HUDEP-2 (cell line): ENCODE measurements at regions not wholly inside any gene's neighbourhood (a gene's known extent, or its start where the extent isn't known, plus 50 kb on each side); places are given as distances from the start of the nearest gene placed in this dataset.
"Not testable (repeated sequence)": the region's sequence is repeated elsewhere in the genome, so short reads cannot be mapped to it uniquely, and the experiment has no call there.

Source experiments
- DNase-seq, 76 experiments: peaks; one replicate each; lab custom pipeline; 2025; ENCODE audit not compliant: unreplicated experiment in 76 of 76; lab: John Stamatoyannopoulos, UW

DNA sequence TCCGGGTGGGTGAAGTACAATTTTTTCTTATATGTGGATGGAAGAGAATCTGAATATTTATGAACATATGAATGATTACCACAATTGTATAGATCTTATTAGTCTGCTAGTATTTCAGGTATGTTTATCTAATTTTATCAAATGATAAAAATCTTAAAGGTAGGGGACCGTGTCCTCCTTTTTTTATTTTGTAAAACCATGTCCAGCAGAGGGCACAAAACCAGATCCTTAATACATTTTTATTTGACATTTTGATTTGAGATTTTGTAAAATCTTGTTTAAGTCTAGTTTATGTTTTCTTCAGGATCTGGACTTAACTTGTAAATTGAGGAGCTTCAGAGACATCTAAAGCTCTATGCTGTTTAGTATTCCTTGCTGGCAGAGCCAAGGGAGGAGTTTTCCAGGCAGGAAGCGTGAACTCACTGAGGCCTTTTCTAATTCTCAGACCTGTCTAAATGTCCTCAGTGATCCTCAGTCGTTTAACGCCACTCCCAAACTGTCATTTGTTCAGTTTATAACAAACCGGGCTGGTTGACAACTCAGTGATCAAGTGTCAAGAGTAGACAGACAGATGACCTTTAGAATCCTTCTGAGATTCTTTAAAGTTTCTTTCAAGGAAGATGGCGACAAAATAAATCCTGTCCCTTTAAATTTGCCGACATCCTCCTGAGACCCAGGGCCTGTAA is 263.9 kb downstream of the KTN1 start:
- no peak for DNase-seq

DNA sequence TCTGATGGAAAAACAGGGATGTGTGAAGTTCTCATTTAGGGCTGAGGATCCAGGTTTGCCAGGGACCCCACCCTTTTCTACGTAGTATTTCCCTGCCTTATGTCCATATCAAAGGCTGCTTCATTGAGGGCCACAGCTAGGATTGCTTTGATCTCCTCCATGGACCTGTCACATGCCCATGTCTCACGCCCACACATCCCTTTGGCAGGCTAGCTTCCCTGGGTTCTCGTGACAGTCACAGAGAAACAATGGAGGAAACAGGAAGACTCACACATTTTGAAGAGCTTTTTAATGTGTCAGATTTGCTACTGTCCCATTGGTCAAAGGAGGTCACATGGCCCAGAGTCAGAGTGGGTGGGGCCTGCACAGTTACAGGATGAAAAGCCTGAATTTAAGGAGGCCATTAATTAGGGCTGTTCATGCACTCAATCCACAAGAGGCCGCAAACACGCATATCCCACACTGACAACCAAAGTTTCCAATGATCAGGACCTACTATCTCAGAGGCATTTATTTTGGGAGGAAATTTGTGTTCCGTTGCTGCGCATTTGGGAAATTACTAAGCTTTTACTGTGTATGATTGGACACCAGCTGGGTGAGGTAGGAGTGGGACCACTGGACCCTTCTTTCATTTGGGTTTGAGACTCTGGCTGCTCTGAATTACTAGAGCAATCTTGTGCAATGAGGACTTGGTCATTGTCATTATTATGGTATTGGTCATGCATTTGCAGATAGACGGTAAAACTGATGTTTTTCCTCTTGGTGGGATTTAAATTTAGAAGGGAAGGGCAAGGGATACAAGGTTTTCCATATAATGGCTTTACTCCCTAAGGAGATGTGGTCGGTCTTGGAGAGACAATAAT is 266.2 kb downstream of the KTN1 start:
- DNase-seq: no peak

GRCh38 chr14:55846826-55847446 is 266.9 kb downstream of the KTN1 start:
- no peak for DNase-seq

- no peak for DNase-seq
Measured at GRCh38 chr14:55847766-55848165, 267.8 kb downstream of the KTN1 start.

- no peak for DNase-seq
Measured at GRCh38 chr14:55848964-55849363, 269.0 kb downstream of the KTN1 start.

DNA sequence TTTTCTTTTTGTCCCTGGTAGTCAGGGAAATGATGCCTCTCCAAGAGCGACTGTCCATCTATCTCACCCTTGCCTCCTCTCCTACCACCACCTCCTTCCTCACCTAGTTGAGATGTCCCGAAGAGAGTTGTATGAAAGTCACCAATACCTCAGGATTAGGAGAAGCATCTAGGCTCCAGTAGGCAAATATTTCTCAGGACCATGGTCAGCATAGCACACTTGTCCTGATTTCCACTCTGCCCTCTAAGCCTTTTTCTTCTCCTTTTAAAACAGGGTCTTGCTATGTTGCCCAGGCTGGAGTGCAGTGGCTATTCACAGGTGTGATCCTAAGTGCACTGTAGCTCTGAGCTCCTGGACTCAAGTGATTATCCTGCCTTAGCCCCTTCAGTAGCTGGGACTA is 268.4 kb upstream of the PELI2 start:
- DNase-seq: no peak

DNA sequence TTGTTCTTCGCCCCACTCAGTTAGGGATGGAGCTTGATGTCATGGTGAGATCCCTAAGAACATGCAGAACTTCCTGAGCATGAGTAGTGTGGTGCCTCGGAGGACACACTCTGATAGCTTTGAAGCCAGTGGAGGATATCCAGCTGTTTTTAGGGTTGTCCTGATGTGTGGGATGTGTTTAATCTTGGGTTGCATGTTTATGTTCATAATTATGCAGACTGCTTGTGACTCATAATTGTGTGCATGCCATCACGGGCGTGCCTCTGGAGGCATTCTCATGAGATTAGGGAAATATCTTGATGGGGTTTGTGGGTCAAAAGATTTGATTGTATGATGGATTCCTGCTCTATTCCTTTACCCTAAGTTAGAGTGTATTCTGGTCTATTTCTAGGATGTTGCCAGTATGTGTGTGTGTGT is 267.4 kb upstream of the PELI2 start:
- no peak for DNase-seq

DNA sequence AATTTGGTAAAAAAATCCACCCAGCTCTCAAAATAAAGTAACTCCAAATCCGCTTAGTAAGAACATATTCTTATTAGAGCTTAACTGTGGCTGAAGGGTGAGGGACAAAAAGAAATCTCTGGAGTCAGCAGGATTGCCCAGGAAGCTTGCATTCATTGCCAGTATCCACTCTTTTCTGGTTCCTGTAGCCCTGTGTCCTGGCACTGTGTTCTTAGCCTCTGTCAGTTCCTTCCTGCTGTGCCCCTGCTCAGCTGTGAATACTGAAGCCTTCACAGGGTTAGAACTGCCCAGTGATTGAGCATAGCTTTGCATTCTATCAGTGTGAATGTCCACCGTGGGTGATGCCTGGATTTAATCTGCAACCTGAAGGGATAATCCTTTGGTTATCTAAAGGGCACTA is 266.9 kb upstream of the PELI2 start:
- no peak for DNase-seq

DNA sequence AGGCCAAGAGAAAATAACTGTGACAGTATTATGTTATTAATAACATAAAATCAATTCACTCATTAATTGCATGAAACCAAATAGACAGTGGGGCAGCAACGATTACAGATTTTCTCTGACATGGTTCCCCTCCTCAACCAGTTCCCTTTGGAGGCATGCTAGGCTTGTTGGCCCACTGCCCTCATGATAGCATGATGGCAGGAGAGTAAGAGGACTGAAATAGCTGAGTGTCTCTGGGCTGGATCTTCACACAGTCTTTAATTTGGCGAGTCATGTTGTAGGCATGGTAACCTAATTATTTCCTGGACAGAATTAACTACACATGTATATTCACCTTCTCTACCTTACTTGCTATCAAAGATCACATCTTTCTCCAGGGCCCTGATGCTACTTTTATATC is 266.2 kb upstream of the PELI2 start:
- no peak for DNase-seq

GRCh38 chr14:55855751-55856150 is 262.5 kb upstream of the PELI2 start:
- no peak for DNase-seq

- no peak for DNase-seq
Measured at GRCh38 chr14:55858604-55859003, 259.6 kb upstream of the PELI2 start.

GRCh38 chr14:55861561-55861960 is 256.6 kb upstream of the PELI2 start:
- DNase-seq: not testable (repeated sequence)

DNA sequence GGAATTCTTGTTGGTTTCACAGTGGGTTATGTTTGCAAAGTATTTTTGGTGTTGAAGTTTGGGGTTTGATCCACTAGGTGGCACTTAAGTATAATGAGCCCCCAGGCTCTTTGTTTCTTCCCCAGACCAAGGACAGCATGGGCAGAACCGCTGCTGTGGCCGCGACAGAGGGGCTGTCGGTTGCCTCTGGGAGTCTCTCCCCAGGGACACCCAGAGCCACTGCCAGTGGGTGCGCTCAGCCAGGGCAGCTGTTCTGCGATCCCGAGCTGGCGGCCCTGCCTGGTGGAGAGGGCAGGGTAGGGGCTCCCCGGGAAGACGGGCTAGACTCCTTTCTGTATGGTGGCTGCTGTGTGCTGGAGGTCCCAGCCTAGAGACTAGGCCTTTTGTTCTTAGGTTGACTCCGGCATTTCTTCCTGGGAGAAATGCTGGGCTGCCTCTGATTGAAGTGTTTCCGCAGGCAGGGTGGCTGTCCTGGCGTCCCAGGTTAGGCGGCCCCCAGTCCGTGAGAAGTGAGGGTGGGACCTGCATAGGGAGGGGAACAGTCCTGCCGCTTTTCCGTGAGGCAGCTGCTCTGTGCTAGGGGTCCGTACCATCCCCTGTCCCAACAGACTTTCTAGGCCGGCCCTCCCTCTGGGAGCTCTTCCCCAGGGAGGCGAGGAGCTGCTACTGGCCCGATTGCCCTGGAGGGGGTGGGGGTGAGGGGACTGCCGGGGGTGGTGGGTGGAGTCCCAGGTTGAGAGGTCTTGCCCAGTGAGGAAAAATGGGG is 253.1 kb upstream of the PELI2 start:
- peak in 6 of 76 experiments; percentile 1 to 13 (median 2) for DNase-seq

DNA sequence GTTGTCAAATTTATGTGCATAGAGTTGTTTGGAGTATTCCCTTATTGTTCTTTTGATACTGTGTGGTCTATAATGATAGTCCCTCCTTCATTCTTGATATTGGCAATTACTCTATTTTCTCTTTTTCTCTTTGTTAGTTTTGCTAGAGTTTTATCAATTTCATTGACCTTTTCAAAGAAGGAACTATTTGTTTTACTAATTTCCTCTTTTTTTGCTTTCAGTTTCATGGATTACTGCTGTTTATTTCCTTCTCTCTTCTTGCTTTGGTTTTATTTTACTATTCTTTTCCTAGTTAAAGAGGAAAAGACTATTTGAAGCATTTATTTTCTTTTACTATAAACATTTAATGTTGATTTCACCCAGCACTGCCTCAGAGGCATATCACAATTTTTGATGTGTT is 250.9 kb upstream of the PELI2 start:
- no peak for DNase-seq

GRCh38 chr14:55867719-55868118 is 250.5 kb upstream of the PELI2 start:
- no peak for DNase-seq

DNA sequence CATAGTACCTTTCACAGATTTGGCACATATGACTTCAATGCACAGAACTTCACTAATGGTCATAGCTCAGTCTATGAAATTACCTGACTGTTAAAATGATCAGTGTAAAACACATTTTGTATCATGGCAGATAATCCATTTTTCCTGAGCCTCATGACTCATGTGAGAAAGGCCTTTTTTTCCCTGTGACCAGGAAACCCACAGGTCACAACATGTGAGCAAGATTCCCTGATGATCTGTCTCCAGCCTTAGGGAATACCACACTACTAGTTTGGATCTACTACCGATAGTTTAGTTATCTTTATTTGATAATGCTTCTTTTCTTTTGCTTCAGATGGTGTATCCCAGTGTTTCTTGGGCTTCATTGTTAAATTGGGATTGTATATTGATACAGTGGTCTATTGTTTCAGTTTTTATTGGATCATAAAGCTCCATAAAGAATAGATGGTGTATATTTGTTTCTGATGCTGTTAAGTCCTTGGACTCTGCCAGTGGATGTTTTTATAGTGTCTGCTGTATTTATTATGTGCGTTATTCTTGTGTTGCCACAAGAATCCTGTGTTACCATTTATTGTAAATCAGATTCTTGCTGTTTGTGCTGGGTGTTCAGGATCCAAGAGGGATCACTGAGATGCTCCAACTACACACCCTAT is 248.7 kb upstream of the PELI2 start:
- no peak for DNase-seq

GRCh38 chr14:55873169-55873568 is 245.0 kb upstream of the PELI2 start:
- DNase-seq: no peak

DNA sequence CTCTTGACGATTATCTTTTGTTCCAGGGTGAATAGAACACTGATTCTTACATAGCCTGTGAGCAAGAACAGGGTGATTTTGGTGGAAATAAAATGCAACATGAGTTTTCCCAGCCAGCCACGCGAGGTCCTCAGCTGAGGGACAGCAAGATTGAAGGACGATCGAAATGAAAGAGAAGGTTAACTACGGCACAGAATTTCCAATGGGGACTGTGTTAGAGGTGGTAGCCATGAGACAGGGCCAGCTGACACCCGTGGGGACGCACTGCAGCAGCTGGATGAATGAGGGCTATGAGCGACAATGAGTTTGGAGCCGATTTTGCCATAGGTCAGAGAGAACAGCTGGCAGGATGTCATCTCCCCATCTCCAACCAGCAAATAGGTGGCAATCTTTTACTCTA is 243.4 kb upstream of the PELI2 start:
- DNase-seq: no peak

- DNase-seq: no peak
Measured at GRCh38 chr14:55877942-55878341, 240.3 kb upstream of the PELI2 start.

DNA sequence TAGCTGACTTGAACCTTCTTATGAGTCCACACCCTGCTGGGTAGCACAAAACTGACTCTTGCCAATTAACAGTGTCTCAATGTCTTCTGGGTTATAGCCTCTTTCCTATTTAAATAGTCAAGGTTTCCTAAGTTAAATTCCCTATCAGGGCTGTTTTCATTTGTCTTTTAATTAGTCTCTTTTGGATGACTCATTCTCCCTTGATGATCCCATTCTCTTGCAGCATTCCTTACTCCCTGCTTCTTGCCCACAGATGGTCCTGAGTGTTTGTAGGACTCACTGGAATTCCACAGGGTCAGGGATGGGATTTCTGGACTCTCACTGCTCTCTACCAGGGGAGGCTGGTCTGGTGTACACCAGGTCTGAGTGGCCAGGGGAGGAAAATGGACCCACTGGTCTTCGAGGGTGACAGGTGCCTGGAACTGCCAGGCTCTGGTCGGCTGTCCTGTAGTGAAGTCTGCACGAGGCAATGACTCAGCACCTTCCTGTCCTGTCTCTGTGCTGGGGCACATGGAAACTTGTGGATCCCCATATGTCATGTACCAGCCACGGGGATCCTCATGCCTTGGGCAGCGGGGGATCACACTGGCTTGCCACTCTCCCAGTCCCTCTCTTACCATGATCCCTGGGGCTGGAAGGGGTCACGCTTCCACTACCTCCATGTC is 236.5 kb upstream of the PELI2 start:
- no peak for DNase-seq
